Vagina (tissue), 2 donors: ENCODE measurements at regions not wholly inside any gene's neighbourhood (a gene's known extent, or its start where the extent isn't known, plus 50 kb on each side); places are given as distances from the start of the nearest gene placed in this dataset.

Source experiments
- DNase-seq, 2 donors: peaks; one replicate each; pipeline ENCODE4 v3.0.0-alpha.2; 2017; ENCODE audit errors: extremely low spot score in 2 of 2
- H3K27ac ChIP-seq: fragments of 200-600 bp; sonication (generic); one replicate; pipeline ENCODE4 v1.5.1; 2019
- H3K27me3 ChIP-seq: fragments of 200-600 bp; sonication (generic); one replicate; pipeline ENCODE4 v1.5.1; 2019
- H3K36me3 ChIP-seq, 2 donors: fragments of 200-600 bp; sonication (generic); one replicate each; pipeline ENCODE4 v1.5.1; 2017 to 2019
- H3K4me1 ChIP-seq: fragments of 200-600 bp; sonication (generic); one replicate; pipeline ENCODE4 v1.5.1; 2019
- H3K4me3 ChIP-seq, 2 donors: fragments of 200-600 bp; sonication (generic); 1 replicate in 1 of 2; 2 replicates in 1 of 2; pipeline ENCODE4 v1.5.1; 2016 to 2019
- H3K9me3 ChIP-seq: fragments of 200-600 bp; sonication (generic); one replicate; pipeline ENCODE4 v1.5.1; 2019
- POLR2A ChIP-seq, 2 donors: fragments of 450-650 bp; IDR thresholded peaks; one replicate each; pipeline ENCODE4 v1.6.1; 2017; ENCODE audit warnings: antibody characterized with exemption in 2 of 2, mild to moderate bottlenecking in 2 of 2, moderate library complexity in 2 of 2
- POLR2AphosphoS5 ChIP-seq, 2 donors: sonication (generic); formaldehyde crosslinking; IDR thresholded peaks; one replicate each; pipeline ENCODE4 v1.9.0; 2017; ENCODE audit warnings: antibody characterized with exemption in 2 of 2, mild to moderate bottlenecking in 2 of 2, low read depth in 1 of 2; ENCODE audit not compliant: insufficient read depth in 1 of 2
- intact Hi-C: fragments of 100-400 bp; cut with DNase I; formaldehyde crosslinking; loops from one replicate; pipeline ENCODE4 v1.15.1; 2023
- TF ChIP-seq, protein P1 (sequence below), 3 experiments: fragments of 450-650 bp in 2 of 3; fragments of 200-600 bp in 1 of 3; sonication (generic) in 1 of 3; IDR thresholded peaks; one replicate each; pipeline ENCODE4 v1.5.1; 2017 to 2019; ENCODE audit warnings: antibody characterized with exemption in 3 of 3, mild to moderate bottlenecking in 2 of 3, moderate library complexity in 2 of 3

DNA sequence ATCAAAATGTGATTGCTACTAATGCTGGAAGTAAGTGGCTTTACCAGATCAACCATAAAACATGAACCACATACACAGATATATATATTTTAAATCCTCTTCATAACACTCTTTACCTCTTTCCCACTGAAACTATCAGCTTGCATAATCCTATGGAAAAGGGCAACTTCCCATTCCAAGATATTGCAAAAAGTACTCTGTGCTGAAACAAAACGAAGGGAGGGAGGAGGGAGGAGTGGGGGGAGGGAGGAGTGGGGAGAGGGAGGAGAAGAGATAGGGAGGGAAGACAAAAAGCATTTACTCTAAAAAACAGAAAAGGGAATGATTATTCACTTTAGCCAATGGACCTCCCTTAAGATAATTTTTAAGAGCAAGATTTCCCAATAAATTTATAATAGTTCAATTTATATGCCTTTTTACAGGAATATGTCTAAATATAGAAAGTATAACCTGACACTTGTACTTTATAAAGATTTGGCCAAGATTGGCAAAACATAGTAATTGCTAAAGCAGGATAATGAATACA is 344.8 kb upstream of the NFE2L3 start:
- Histone ChIP-seq H3K36me3 (no peaks in the 10 kb centered on the region), H3K4me3 (no peak overlapping the region), H3K27me3 (no peaks in the 10 kb centered on the region), H3K9me3 (no peaks in the 10 kb centered on the region), H3K4me1 (peaks cover 7% of the 10 kb centered on the region), H3K27ac (no peak overlapping the region)
- intact Hi-C loops, result no loop called here
- DNase-seq, result no peak
- TF ChIP-seq, protein P1, sequence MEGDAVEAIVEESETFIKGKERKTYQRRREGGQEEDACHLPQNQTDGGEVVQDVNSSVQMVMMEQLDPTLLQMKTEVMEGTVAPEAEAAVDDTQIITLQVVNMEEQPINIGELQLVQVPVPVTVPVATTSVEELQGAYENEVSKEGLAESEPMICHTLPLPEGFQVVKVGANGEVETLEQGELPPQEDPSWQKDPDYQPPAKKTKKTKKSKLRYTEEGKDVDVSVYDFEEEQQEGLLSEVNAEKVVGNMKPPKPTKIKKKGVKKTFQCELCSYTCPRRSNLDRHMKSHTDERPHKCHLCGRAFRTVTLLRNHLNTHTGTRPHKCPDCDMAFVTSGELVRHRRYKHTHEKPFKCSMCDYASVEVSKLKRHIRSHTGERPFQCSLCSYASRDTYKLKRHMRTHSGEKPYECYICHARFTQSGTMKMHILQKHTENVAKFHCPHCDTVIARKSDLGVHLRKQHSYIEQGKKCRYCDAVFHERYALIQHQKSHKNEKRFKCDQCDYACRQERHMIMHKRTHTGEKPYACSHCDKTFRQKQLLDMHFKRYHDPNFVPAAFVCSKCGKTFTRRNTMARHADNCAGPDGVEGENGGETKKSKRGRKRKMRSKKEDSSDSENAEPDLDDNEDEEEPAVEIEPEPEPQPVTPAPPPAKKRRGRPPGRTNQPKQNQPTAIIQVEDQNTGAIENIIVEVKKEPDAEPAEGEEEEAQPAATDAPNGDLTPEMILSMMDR (IDR thresholded peaks at IDR 0.05), result no peak
- no peak for TF ChIP-seq POLR2A (IDR thresholded peaks at IDR 0.05)
- no peak for TF ChIP-seq POLR2AphosphoS5 (IDR thresholded peaks at IDR 0.05; ENCODE audit: insufficient read depth in 1 of 2, low read depth in 1 of 2)

- intact Hi-C loops, result no loop called here
- H3K4me3 ChIP-seq, result no peak overlapping the region
- H3K27ac ChIP-seq, result no peak overlapping the region
- no peaks in the 10 kb centered on the region for H3K36me3 ChIP-seq
- TF ChIP-seq, protein P1 (IDR thresholded peaks at IDR 0.05), result no peak
- no peak for TF ChIP-seq POLR2A (IDR thresholded peaks at IDR 0.05)
- no peak for TF ChIP-seq POLR2AphosphoS5 (IDR thresholded peaks at IDR 0.05; ENCODE audit: insufficient read depth in 1 of 2, low read depth in 1 of 2)
- peaks cover 6% of the 10 kb centered on the region for H3K4me1 ChIP-seq
- H3K9me3 ChIP-seq, result no peaks in the 10 kb centered on the region
- H3K27me3 ChIP-seq, result no peaks in the 10 kb centered on the region
- no peak for DNase-seq
These were observed 342.6 kb upstream of the NFE2L3 start for GRCh38 chr7:25809441-25809840.

DNA sequence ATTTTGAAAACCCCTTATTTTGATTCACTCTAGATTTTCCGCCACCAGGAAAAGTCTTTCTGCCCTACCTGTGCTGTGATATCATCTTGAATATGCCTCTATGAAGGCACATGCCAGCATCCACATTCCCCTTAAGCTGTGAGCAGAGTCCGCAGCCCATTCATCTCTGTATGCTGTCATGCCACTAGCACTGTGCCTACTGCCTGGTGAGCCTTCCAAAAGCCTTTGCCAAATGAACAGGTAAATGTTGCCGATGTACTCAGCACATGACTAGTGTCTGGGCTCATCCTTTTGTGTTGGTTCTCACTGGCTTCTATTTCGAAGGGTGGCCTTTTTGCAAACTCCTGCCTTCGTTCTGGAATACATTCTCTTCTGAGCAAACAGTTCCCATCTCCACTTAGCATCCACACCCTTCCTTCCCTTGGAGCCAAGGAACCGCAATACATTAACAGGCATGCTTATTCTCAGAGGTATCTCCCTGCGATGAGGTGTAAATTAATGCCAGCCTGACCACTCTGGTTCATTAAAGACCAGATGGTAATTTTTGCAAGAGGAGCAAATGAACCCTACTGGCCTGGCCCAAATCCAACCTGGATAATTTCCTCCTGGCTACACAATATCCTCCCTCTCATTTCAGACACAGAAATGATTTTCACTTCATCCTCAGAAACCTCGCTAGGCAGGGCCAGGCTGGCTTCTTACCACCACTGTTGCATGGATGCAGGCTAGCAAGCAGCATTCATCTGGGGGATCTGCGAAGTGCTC is 339.7 kb upstream of the NFE2L3 start:
- Histone ChIP-seq H3K4me3 (no peak overlapping the region), H3K27me3 (no peaks in the 10 kb centered on the region), H3K27ac (no peak overlapping the region), H3K4me1 (no peaks in the 10 kb centered on the region), H3K9me3 (no peaks in the 10 kb centered on the region), H3K36me3 (no peaks in the 10 kb centered on the region)
- no peak for DNase-seq
- TF ChIP-seq, protein P1 (IDR thresholded peaks at IDR 0.05), result no peak
- no peak for TF ChIP-seq POLR2AphosphoS5 (IDR thresholded peaks at IDR 0.05; ENCODE audit: insufficient read depth in 1 of 2, low read depth in 1 of 2)
- TF ChIP-seq POLR2A (IDR thresholded peaks at IDR 0.05), result no peak
- intact Hi-C loops, result no loop called here

- H3K4me1 ChIP-seq, result no peaks in the 10 kb centered on the region
- intact Hi-C loops, result no loop called here
These were observed 338.6 kb upstream of the NFE2L3 start for GRCh38 chr7:25813381-25813780.

More at GRCh38 chr7:25813381-25813780, 338.6 kb upstream of the NFE2L3 start:
- H3K27me3 ChIP-seq, result no peaks in the 10 kb centered on the region
- DNase-seq, result no peak
- H3K27ac ChIP-seq, result no peak overlapping the region
- no peak for TF ChIP-seq POLR2AphosphoS5 (IDR thresholded peaks at IDR 0.05; ENCODE audit: insufficient read depth in 1 of 2, low read depth in 1 of 2)
- TF ChIP-seq POLR2A (IDR thresholded peaks at IDR 0.05), result no peak
- TF ChIP-seq, protein P1 (IDR thresholded peaks at IDR 0.05), result no peak
- no peaks in the 10 kb centered on the region for H3K9me3 ChIP-seq
- no peaks in the 10 kb centered on the region for H3K36me3 ChIP-seq
- H3K4me3 ChIP-seq, result no peak overlapping the region
